ENCODE measurements at regions not wholly inside any gene's neighbourhood (a gene's known extent, or its start where the extent isn't known, plus 50 kb on each side); places are given as distances from the start of the nearest gene placed in this dataset.
"Not testable (repeated sequence)": the region's sequence is repeated elsewhere in the genome, so short reads cannot be mapped to it uniquely, and the experiment has no call there.

DNA sequence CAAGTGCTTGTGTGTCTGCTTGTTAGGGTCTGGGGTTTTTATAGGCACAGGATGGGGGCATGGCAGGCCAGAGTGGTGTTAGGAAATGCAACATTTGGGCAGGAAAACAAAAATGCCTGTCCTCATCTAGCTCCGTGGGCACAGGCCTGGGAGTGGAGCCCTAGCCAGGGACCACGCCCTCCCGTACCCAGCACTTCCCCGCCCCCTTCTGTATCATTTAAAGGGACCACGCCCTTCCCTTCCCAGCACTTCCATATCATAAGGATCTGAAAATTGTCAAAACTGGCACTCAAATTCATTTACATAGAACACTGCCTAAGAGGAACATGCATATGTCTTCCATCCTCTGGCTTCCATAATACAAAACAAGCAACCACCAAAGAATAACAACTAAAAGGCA lies 185.8 kb downstream of the B3GLCT start:
- H3K4me3 ChIP-seq (ENCODE audit: low read depth, low read length) = no peak overlapping the region
- no peak for TF ChIP-seq CTCF (IDR thresholded peaks at IDR 0.05; ENCODE audit: low read depth, low read length, missing control alignments)
- DNase-seq (ENCODE audit: low read depth) = no peak

DNA sequence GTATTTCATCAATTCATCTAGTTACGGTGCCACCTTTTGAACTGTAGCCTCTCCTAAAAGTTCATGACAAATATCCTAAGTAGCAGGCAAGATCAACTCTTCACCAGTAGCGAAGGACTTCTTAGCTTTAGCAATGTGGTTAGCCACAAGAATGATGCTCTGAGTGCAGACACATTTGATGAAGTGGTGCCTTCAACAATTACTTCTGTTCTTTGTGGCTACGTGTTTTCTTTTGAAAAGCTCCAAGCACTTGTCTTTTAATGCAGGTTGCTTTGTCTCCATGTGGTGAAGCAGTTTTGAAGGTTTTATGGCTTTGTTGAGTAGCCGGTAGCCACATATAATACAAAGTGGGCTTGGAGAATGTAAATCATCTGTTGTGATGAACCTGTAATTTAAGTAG lies 194.7 kb downstream of the B3GLCT start:
- DNase-seq (ENCODE audit: low read depth) = no peak
- no peak for TF ChIP-seq CTCF (IDR thresholded peaks at IDR 0.05; ENCODE audit: low read depth, low read length, missing control alignments)
- no peak overlapping the region for H3K4me3 ChIP-seq (ENCODE audit: low read depth, low read length)

DNA sequence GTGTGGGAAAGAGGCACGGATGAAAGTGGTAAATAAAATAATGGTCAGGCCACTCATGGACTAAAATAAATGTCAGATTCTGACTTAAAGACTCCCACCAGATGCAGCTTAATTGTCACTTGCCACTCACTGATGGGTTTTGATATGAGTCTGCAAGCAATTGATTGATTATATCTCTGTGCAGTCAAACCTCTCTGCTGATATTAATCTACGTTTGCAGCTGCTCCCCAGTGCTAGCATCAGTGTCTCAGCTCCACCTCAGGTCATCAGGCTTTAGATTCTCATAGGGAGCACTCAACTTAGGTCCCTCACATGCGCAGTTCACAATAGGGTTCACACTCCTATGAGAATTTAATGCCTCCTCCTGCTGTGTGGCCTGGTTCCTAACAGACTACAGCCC lies 195.3 kb downstream of the B3GLCT start:
- TF ChIP-seq CTCF (IDR thresholded peaks at IDR 0.05; ENCODE audit: low read depth, low read length, missing control alignments) = no peak
- DNase-seq (ENCODE audit: low read depth) = no peak
- H3K4me3 ChIP-seq (ENCODE audit: low read depth, low read length) = no peak overlapping the region

DNA sequence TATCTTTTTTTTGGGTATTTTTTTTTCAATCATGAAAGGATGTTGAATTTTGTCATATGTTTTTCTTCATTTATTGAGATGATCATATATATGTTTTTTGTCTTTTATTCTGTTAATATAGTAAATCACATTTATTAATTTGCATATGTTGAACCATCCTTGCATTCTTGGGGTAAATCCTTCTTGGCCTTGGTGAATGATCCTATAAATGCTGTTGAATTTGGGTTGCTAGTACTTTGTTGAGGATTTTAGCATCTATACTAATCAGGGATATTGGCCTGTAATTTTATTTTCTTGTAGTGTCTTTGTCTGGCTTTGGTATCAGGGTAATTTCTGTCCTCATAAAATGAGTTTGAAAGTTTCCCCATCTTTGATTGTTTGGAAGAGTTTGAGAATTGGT lies 199.9 kb downstream of the B3GLCT start:
- no peak for DNase-seq (ENCODE audit: low read depth)
- H3K4me3 ChIP-seq (ENCODE audit: low read depth, low read length) = no peak overlapping the region
- TF ChIP-seq CTCF (IDR thresholded peaks at IDR 0.05; ENCODE audit: low read depth, low read length, missing control alignments) = no peak

DNA sequence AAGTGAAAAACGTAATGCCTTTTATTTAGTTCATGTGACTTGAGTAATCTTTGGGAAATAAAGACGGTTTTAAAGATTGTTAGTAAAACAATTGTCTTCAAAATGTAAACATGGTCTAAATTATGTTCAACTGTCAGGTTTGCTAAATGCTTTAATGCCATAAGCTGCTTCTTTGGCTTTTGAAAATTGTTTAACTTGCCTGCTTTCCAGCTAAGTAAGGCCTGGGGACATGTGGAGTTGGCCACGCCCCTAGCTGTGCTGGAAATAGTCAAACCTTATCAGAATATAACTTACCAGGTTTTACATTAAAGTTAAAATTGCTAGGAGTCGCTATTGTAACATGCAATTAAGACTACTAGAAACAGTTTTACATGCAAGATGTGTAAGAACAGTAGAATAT lies 203.9 kb downstream of the B3GLCT start:
- not testable (repeated sequence) for H3K4me3 ChIP-seq (ENCODE audit: low read depth, low read length); DNase-seq (ENCODE audit: low read depth)

DNA sequence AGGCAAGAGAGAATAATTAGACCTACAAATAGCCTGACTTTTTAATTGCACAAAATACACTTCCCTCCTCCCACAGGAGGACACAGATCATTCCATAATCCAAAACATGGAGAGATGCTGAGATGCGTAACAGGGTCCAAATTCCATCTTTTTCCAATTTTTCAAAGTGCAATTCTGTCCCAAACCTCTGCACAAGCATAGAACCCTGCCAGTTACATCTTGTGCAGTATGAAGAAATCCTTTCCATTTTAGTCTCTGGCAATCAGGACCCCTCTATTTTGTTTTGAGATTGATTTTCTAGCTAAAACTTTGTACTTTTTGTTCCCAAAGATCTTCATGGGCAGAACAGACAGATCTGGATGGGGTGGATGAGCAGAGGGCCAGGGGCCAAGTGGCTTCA lies 209.2 kb downstream of the B3GLCT start:
- TF ChIP-seq CTCF (IDR thresholded peaks at IDR 0.05; ENCODE audit: low read depth, low read length, missing control alignments) = no peak
- H3K4me3 ChIP-seq (ENCODE audit: low read depth, low read length) = no peak overlapping the region

GRCh38 chr13:31409678-31410356 lies 210.0 kb downstream of the B3GLCT start:
- TF ChIP-seq CTCF (IDR thresholded peaks at IDR 0.05; ENCODE audit: low read depth, low read length, missing control alignments) = peak; percentile 8
- H3K4me3 ChIP-seq (ENCODE audit: low read depth, low read length) = no peak overlapping the region
- no peak for DNase-seq (ENCODE audit: low read depth)

More for the DNA sequence above, 209.2 kb downstream of the B3GLCT start:
- no peak for DNase-seq (ENCODE audit: low read depth)
